K562 (cell line): ENCODE measurements at regions not wholly inside any gene's neighbourhood (a gene's known extent, or its start where the extent isn't known, plus 50 kb on each side); places are given as distances from the start of the nearest gene placed in this dataset.

Experiments
- ATAC-seq: fragments of 200-7000 bp; cut with Tn5 transposase; 3 replicates; pipeline ENCODE4 v1.9.1; 2020; ENCODE audit warnings: moderate library complexity
- BruUV-seq: library from RNA; stranded (reverse); fragments of 400-500 nt; replicated peaks from 2 replicates; lab custom pipeline; 2021; lab: Mats Ljungman, UMichigan
- CTCF ChIA-PET: fragments of 300-600 bp; formaldehyde crosslinking; extraction: SDS; loops from one replicate; lab custom pipeline; 2021; ENCODE audit warnings: low intra/inter-chr PET ratio; lab: Yijun Ruan, JAX
- POLR2A ChIA-PET: fragments of 300-600, 350-650 bp; sonication (Branson Sonifier 250); formaldehyde crosslinking; extraction: SDS; loops from one replicate; lab custom pipeline; 2021; ENCODE audit warnings: antibody characterized with exemption, inconsistent platforms; lab: Yijun Ruan, JAX
- DNase-seq, 4 experiments: peaks; one replicate each; pipeline versions ENCODE4 v3.0.0 to v3.0.0-alpha.2; 2011 to 2018; ENCODE audit warnings: low spot score in 3 of 4, mixed read lengths in 3 of 4; ENCODE audit errors: extremely low read depth in 1 of 4
- FAIRE-seq: peaks from 2 replicates; lab custom pipeline; 2011; peaks lifted over from hg19 to GRCh38; lab: Jason Lieb, UNC
- H2AFZ ChIP-seq: 2 replicates; pipeline ENCODE4 v1.6.0; 2011; ENCODE audit warnings: low read depth, low read length, control low read depth, inconsistent platforms
- H3K27ac ChIP-seq: fragments of 200-600 bp; 3 replicates; pipeline ENCODE4 v1.8.0; 2011; ENCODE audit warnings: low read depth, mild to moderate bottlenecking, control low read depth, inconsistent platforms, low read length, moderate library complexity, mixed read lengths; ENCODE audit errors: extremely low read depth
- H3K27me3 ChIP-seq, 2 experiments: fragments of 300-600 bp in 1 of 2; 2 replicates in 1 of 2; 3 replicates in 1 of 2; pipeline versions ENCODE4 v1.6.0 to v1.8.0; 2011; ENCODE audit warnings: inconsistent platforms in 2 of 2, low read length in 2 of 2, mild to moderate bottlenecking in 1 of 2, mixed read lengths in 1 of 2, moderate library complexity in 1 of 2; ENCODE audit not compliant: control insufficient read depth in 2 of 2, insufficient read depth in 2 of 2
- H3K36me3 ChIP-seq: fragments of 300-600 bp; 3 replicates; pipeline ENCODE4 v1.8.0; 2011; ENCODE audit warnings: mild to moderate bottlenecking, low read length, inconsistent platforms; ENCODE audit not compliant: control insufficient read depth, insufficient read depth
- H3K4me1 ChIP-seq, 2 experiments: fragments of 200-600 bp in 1 of 2; replicated peaks in 1 of 2; 2 replicates in 1 of 2; 3 replicates in 1 of 2; pipeline versions ENCODE4 v1.5.1 to v1.8.0; 2011; ENCODE audit warnings: inconsistent platforms in 2 of 2, low read length in 2 of 2, mild to moderate bottlenecking in 1 of 2, mixed read lengths in 1 of 2, moderate library complexity in 1 of 2; ENCODE audit not compliant: control insufficient read depth in 2 of 2, insufficient read depth in 2 of 2
- H3K4me2 ChIP-seq: 2 replicates; pipeline ENCODE4 v1.6.1; 2011; ENCODE audit warnings: low read length, control low read depth, inconsistent platforms, mixed read lengths; ENCODE audit not compliant: insufficient read depth
- H3K4me3 ChIP-seq: fragments of 200-600 bp; sonication (generic), shearing (Covaris generic); 2 replicates; pipeline ENCODE4 v1.5.1; 2016; ENCODE audit warnings: control low read depth, inconsistent platforms
- H3K79me2 ChIP-seq: fragments of 200-600 bp; 3 replicates; pipeline ENCODE4 v1.8.0; 2011; ENCODE audit warnings: low read length, inconsistent platforms; ENCODE audit not compliant: control insufficient read depth, insufficient read depth
- H3K9ac ChIP-seq, 2 experiments: 2 replicates each; pipeline versions ENCODE4 v1.6.0 to v1.6.1; 2011; ENCODE audit warnings: low read depth in 2 of 2, low read length in 2 of 2, control low read depth in 1 of 2, inconsistent platforms in 1 of 2, mild to moderate bottlenecking in 1 of 2, mixed read lengths in 1 of 2; ENCODE audit not compliant: insufficient read depth in 1 of 2
- H3K9me1 ChIP-seq: one replicate; pipeline ENCODE4 v1.6.0; 2011; ENCODE audit warnings: inconsistent platforms, mild to moderate bottlenecking, low read length, moderate library complexity; ENCODE audit not compliant: control insufficient read depth, insufficient read depth
- H3K9me3 ChIP-seq: replicated peaks from 2 replicates; pipeline ENCODE4 v1.5.1; 2011; ENCODE audit warnings: low read depth, low read length, inconsistent platforms; ENCODE audit not compliant: control insufficient read depth, insufficient read depth
- H4K20me1 ChIP-seq: replicated peaks from 2 replicates; pipeline ENCODE4 v1.6.1; 2011; ENCODE audit warnings: low read length, inconsistent platforms, mixed read lengths; ENCODE audit not compliant: control insufficient read depth, insufficient read depth
- ADNP ChIP-seq: fragments of 200-800 bp; sonication (Bioruptor generic); IDR thresholded peaks from 2 replicates; pipeline ENCODE4 v1.6.1; 2016; ENCODE audit warnings: missing genetic modification characterization, missing compliant biosample characterization
- BRD4 ChIP-seq: fragments of 200-600 bp; sonication (generic); IDR thresholded peaks from 2 replicates; pipeline ENCODE4 v1.6.1; 2017; ENCODE audit warnings: inconsistent platforms
- CBX5 ChIP-seq: IDR thresholded peaks from 2 replicates; pipeline ENCODE4 v1.6.1; 2014; ENCODE audit warnings: low read depth, borderline replicate concordance
- CREB5 ChIP-seq: fragments of 250-450 bp; sonication (Bioruptor Pico); IDR thresholded peaks from 2 replicates; pipeline ENCODE4 v1.5.0; 2020; ENCODE audit warnings: mild to moderate bottlenecking
- CXXC5 ChIP-seq: fragments of 250-450 bp; sonication (Bioruptor Pico); IDR thresholded peaks from 2 replicates; pipeline ENCODE4 v1.8.0; 2022; ENCODE audit warnings: inconsistent platforms, mild to moderate bottlenecking, moderate library complexity
- ERF ChIP-seq: fragments of 450-650 bp; formaldehyde crosslinking; IDR thresholded peaks from 2 replicates; pipeline ENCODE4 v1.4.0; 2020; ENCODE audit warnings: mild to moderate bottlenecking, mixed read lengths
- ETV1 ChIP-seq: fragments of 450-650 bp; conservative IDR thresholded peaks from 2 replicates; pipeline ENCODE4 v1.6.1; 2016; ENCODE audit warnings: missing genetic modification characterization, control low read depth, low read depth, missing compliant biosample characterization
- GABPA ChIP-seq: fragments of 200-800 bp; sonication (Bioruptor generic); conservative IDR thresholded peaks from 2 replicates; pipeline ENCODE4 v1.6.1; 2016; ENCODE audit warnings: low read depth, missing genetic modification characterization, missing compliant biosample characterization
- HIVEP1 ChIP-seq: fragments of 250-450 bp; sonication (Bioruptor Pico); IDR thresholded peaks from 2 replicates; pipeline ENCODE4 v1.4.0; 2020; ENCODE audit warnings: mild to moderate bottlenecking
- HMGN3 ChIP-seq: IDR thresholded peaks from 2 replicates; pipeline ENCODE4 v1.6.1; 2011; ENCODE audit warnings: borderline replicate concordance, low read depth, mild to moderate bottlenecking, mixed read lengths, low read length; ENCODE audit not compliant: insufficient read length; ENCODE audit errors: extremely low read depth
- NCOR1 ChIP-seq: fragments of 450-650 bp; IDR thresholded peaks from 2 replicates; pipeline ENCODE4 v1.6.1; 2016; ENCODE audit warnings: mild to moderate bottlenecking, moderate library complexity
- ZBTB8A ChIP-seq: fragments of 450-650 bp; IDR thresholded peaks from 2 replicates; pipeline ENCODE4 v1.6.1; 2018; ENCODE audit warnings: mild to moderate bottlenecking, moderate library complexity; ENCODE audit not compliant: partially characterized antibody
- ZFPM2 ChIP-seq: fragments of 250-450 bp; sonication (Bioruptor Pico); IDR thresholded peaks from 2 replicates; pipeline ENCODE4 v1.5.1; 2022; ENCODE audit warnings: mild to moderate bottlenecking
- ZNF232 ChIP-seq: sonication (generic); formaldehyde crosslinking; IDR thresholded peaks from 2 replicates; pipeline ENCODE4 v1.8.0; 2022; ENCODE audit warnings: mild to moderate bottlenecking, missing genetic modification reagents
- ZNF347 ChIP-seq: fragments of 450-650 bp; formaldehyde crosslinking; IDR thresholded peaks from 2 replicates; pipeline ENCODE4 v1.4.0; 2020; ENCODE audit warnings: low read depth, mild to moderate bottlenecking, moderate library complexity
- ZNF445 ChIP-seq: fragments of 250-450 bp; sonication (Bioruptor Pico); IDR thresholded peaks from 2 replicates; pipeline ENCODE4 v1.4.0; 2020; ENCODE audit warnings: low read depth, mild to moderate bottlenecking, moderate library complexity
- WGBS: fragments of 100-300 bp; shearing (Covaris generic); methylation state at CpG from one replicate; pipeline ENCODE4 v1.1.6; 2016; ENCODE audit warnings: low coverage, mixed read lengths; ENCODE audit not compliant: insufficient coverage; ENCODE audit errors: missing lambda C conversion rate; 5-methylcytosine and 5-hydroxymethylcytosine counted together
- in situ Hi-C: fragments of 300-500 bp; cut with MboI; formaldehyde crosslinking; loops from 4 replicates; pipeline ENCODE4 v1.15.0; 2018; ENCODE audit warnings: inconsistent platforms, mixed read lengths
- intact Hi-C: fragments of 100-400 bp; cut with micrococcal nuclease; formaldehyde crosslinking; loops from 2 replicates; pipeline ENCODE4 v1.14.2; 2022
- TF ChIP-seq, protein P1 (sequence below): fragments of 450-650 bp; IDR thresholded peaks from 2 replicates; pipeline ENCODE4 v1.6.1; 2016; ENCODE audit warnings: low read depth, mild to moderate bottlenecking, moderate library complexity
- TF ChIP-seq, protein P2 (sequence below), 2 experiments: fragments of 450-650 bp in 1 of 2; sonication (generic) in 1 of 2; formaldehyde crosslinking; conservative IDR thresholded peaks; 2 replicates each; pipeline versions ENCODE4 v1.4.0 to v1.8.1; 2020 to 2022; ENCODE audit warnings: mild to moderate bottlenecking in 1 of 2, missing genetic modification reagents in 1 of 2
- TF ChIP-seq, protein P3 (sequence below): sonication (generic); formaldehyde crosslinking; IDR thresholded peaks from 2 replicates; pipeline ENCODE4 v1.4.0; 2020; ENCODE audit warnings: mild to moderate bottlenecking, missing genetic modification reagents

DNA sequence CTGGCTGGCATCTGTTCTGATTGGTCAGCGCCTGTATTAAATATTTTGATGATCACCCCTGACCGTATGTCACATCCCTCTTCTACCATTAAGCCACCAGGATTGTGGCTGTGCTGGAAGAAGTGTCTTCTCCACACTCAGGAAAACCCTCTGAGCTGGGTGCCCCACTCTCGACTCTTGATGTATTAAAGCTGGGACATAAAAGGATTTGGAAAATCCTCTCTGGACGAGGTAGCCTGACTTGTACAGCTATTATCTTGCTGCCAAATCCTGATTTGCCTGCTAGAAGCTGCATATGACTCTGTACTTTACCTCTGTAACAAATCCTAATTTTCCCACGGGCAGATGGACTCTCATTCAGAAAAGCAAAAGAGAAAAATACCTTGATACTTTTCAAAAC, 161.0 kb downstream of the SLC28A3 start:
- Histone ChIP-seq H4K20me1 (no peaks in the 10 kb centered on the region), H3K9me3 (no peaks in the 10 kb centered on the region), H3K36me3 (no peaks in the 10 kb centered on the region), H3K4me1 (no peaks in the 10 kb centered on the region), H2AFZ (no peak overlapping the region), H3K4me3 (no peak overlapping the region), H3K4me2 (no peak overlapping the region), H3K9ac (no peak overlapping the region), H3K79me2 (no peaks in the 10 kb centered on the region), H3K9me1 (no peaks in the 10 kb centered on the region), H3K27ac (no peak overlapping the region), H3K27me3 (peaks cover 0 to 16% of the 10 kb centered on the region in 2 experiments; a peak in 2 of 5 replicates)
- BruUV-seq: no TSS peak
- CTCF ChIA-PET: no interaction called here
- DNase-seq (no peak), ATAC-seq (no peak), FAIRE-seq (no peak)
- WGBS: 4% methylated on average over 4 of the region's 5 CpGs
- TF ChIP-seq ZNF347 (CRISPR knock-in tag) (no peak), CXXC5 (CRISPR knock-in tag) (no peak), ZNF232 (CRISPR knock-in tag) (no peak), GABPA (tag) (no peak), ADNP (no peak), HIVEP1 (CRISPR knock-in tag) (no peak), ERF (CRISPR knock-in tag) (no peak), BRD4 (no peak), NCOR1 (no peak), CBX5 (no peak), ZBTB8A (no peak), ZFPM2 (CRISPR knock-in tag) (no peak), CREB5 (CRISPR knock-in tag) (no peak), ETV1 (tag) (no peak), HMGN3 (no peak), ZNF445 (no peak)
- TF ChIP-seq, protein P1, sequence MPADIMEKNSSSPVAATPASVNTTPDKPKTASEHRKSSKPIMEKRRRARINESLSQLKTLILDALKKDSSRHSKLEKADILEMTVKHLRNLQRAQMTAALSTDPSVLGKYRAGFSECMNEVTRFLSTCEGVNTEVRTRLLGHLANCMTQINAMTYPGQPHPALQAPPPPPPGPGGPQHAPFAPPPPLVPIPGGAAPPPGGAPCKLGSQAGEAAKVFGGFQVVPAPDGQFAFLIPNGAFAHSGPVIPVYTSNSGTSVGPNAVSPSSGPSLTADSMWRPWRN: no peak
- TF ChIP-seq, protein P2, sequence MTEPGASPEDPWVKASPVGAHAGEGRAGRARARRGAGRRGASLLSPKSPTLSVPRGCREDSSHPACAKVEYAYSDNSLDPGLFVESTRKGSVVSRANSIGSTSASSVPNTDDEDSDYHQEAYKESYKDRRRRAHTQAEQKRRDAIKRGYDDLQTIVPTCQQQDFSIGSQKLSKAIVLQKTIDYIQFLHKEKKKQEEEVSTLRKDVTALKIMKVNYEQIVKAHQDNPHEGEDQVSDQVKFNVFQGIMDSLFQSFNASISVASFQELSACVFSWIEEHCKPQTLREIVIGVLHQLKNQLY (CRISPR knock-in tag; conservative IDR thresholded peaks at IDR 0.05): no peak
- TF ChIP-seq, protein P3, sequence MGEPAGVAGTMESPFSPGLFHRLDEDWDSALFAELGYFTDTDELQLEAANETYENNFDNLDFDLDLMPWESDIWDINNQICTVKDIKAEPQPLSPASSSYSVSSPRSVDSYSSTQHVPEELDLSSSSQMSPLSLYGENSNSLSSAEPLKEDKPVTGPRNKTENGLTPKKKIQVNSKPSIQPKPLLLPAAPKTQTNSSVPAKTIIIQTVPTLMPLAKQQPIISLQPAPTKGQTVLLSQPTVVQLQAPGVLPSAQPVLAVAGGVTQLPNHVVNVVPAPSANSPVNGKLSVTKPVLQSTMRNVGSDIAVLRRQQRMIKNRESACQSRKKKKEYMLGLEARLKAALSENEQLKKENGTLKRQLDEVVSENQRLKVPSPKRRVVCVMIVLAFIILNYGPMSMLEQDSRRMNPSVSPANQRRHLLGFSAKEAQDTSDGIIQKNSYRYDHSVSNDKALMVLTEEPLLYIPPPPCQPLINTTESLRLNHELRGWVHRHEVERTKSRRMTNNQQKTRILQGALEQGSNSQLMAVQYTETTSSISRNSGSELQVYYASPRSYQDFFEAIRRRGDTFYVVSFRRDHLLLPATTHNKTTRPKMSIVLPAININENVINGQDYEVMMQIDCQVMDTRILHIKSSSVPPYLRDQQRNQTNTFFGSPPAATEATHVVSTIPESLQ (CRISPR knock-in tag): no peak
- POLR2A ChIA-PET: no interaction called here
- intact Hi-C loops: no loop called here
- in situ Hi-C loops: no loop called here
